ENCODE measurements at regions not wholly inside any gene's neighbourhood (a gene's known extent, or its start where the extent isn't known, plus 50 kb on each side); places are given as distances from the start of the nearest gene placed in this dataset.

DNA sequence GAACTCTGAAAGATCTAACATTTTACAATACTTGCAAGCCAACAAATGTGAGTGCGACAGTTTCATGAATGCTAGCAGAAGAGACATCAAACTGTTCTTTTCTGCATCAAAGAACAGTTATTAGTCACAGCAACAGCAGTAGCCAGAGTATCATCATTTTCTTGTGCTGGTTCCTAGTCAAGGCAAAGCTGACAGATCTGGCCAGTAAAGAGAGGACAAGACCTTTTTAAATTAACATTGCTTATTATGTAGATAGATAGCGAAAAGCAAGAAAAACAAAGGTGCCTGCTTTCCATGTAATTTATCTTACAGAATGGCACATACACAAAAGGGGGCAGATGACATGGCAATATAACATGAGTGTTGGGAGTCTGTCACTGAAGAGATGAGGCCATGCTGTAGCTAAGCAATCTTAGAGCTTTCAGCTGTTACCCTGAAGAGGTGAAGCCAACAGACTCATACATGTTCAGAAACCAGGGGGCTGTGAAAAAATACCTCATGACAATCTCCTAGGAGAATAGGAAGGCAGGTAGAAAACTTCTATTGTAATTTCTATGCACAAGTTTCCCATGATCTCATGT, 626.6 kb upstream of the TYRP1 start:
- ChIA-PET CTCF (no interaction called here), POLR2A (no interaction called here)
- Histone ChIP-seq H3K4me1 (ENCODE audit: control insufficient read depth, insufficient read depth, low read length) (no peaks in the 10 kb centered on the region), H3K9me3 (ENCODE audit: control insufficient read depth, insufficient read depth, low read depth, low read length) (no peaks in the 10 kb centered on the region), H3K27ac (ENCODE audit: extremely low read depth, low read depth, low read length) (no peak overlapping the region), H3K4me3 (ENCODE audit: low read depth, low read length) (no peak overlapping the region), H3K36me3 (ENCODE audit: control insufficient read depth in 2 of 2, insufficient read depth in 1 of 2, low read length in 2 of 2) (no peaks in the 10 kb centered on the region)
- no peak for TF ChIP-seq WT1 (tag by site-specific recombination; IDR thresholded peaks at IDR 0.05)
- TF ChIP-seq, protein P1, sequence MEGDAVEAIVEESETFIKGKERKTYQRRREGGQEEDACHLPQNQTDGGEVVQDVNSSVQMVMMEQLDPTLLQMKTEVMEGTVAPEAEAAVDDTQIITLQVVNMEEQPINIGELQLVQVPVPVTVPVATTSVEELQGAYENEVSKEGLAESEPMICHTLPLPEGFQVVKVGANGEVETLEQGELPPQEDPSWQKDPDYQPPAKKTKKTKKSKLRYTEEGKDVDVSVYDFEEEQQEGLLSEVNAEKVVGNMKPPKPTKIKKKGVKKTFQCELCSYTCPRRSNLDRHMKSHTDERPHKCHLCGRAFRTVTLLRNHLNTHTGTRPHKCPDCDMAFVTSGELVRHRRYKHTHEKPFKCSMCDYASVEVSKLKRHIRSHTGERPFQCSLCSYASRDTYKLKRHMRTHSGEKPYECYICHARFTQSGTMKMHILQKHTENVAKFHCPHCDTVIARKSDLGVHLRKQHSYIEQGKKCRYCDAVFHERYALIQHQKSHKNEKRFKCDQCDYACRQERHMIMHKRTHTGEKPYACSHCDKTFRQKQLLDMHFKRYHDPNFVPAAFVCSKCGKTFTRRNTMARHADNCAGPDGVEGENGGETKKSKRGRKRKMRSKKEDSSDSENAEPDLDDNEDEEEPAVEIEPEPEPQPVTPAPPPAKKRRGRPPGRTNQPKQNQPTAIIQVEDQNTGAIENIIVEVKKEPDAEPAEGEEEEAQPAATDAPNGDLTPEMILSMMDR (tag by site-specific recombination; IDR thresholded peaks at IDR 0.05): no peak
- no peak for TF ChIP-seq ZNF513 (tag by site-specific recombination; IDR thresholded peaks at IDR 0.05)
- TF ChIP-seq ZNF132 (tag by site-specific recombination; IDR thresholded peaks at IDR 0.05; ENCODE audit: borderline replicate concordance): no peak
- no peak for TF ChIP-seq ZNF155 (tag by site-specific recombination; IDR thresholded peaks at IDR 0.05)
- TF ChIP-seq OSR2 (tag by site-specific recombination; IDR thresholded peaks at IDR 0.05): no peak
- TF ChIP-seq ZNF747 (tag by site-specific recombination; IDR thresholded peaks at IDR 0.05): no peak
- no peak for TF ChIP-seq ZNF701 (tag by site-specific recombination; IDR thresholded peaks at IDR 0.05)
- no peak for TF ChIP-seq ZNF239 (tag by site-specific recombination; IDR thresholded peaks at IDR 0.05)
- TF ChIP-seq ZNF623 (tag by site-specific recombination; IDR thresholded peaks at IDR 0.05): no peak

GRCh38 chr9:12069366-12069765, 623.8 kb upstream of the TYRP1 start:
- POLR2A ChIA-PET: no interaction called here
- CTCF ChIA-PET: no interaction called here

More at GRCh38 chr9:12069366-12069765, 623.8 kb upstream of the TYRP1 start:
- H3K36me3 ChIP-seq (ENCODE audit: control insufficient read depth in 2 of 2, insufficient read depth in 1 of 2, low read length in 2 of 2): no peaks in the 10 kb centered on the region
- H3K9me3 ChIP-seq (ENCODE audit: control insufficient read depth, insufficient read depth, low read depth, low read length): no peaks in the 10 kb centered on the region
- H3K4me3 ChIP-seq (ENCODE audit: low read depth, low read length): no peak overlapping the region
- H3K27ac ChIP-seq (ENCODE audit: extremely low read depth, low read depth, low read length): no peak overlapping the region
- no peaks in the 10 kb centered on the region for H3K4me1 ChIP-seq (ENCODE audit: control insufficient read depth, insufficient read depth, low read length)
- TF ChIP-seq ZFP41 (tag by site-specific recombination; IDR thresholded peaks at IDR 0.05; ENCODE audit: borderline replicate concordance): no peak
- no peak for TF ChIP-seq ZNF580 (tag by site-specific recombination; IDR thresholded peaks at IDR 0.05)
- TF ChIP-seq BCL11B (tag by site-specific recombination; IDR thresholded peaks at IDR 0.05; ENCODE audit: low read depth): no peak
- TF ChIP-seq KLF1 (tag by site-specific recombination; IDR thresholded peaks at IDR 0.05): no peak
- TF ChIP-seq ZNF221 (tag by site-specific recombination; IDR thresholded peaks at IDR 0.05; ENCODE audit: borderline replicate concordance): no peak
- TF ChIP-seq ZNF274 (IDR thresholded peaks at IDR 0.05; ENCODE audit: low read length): no peak
- TF ChIP-seq ZNF274 (tag by site-specific recombination; IDR thresholded peaks at IDR 0.05; ENCODE audit: borderline replicate concordance): no peak
- no peak for TF ChIP-seq ZNF530 (tag by site-specific recombination; IDR thresholded peaks at IDR 0.05; ENCODE audit: low read depth)
- TF ChIP-seq KLF7 (tag by site-specific recombination; IDR thresholded peaks at IDR 0.05; ENCODE audit: borderline replicate concordance): no peak
- TF ChIP-seq IKZF3 (tag by site-specific recombination; IDR thresholded peaks at IDR 0.05): no peak
- no peak for TF ChIP-seq ZNF26 (tag by site-specific recombination; IDR thresholded peaks at IDR 0.05)
- TF ChIP-seq ZNF548 (tag by site-specific recombination; IDR thresholded peaks at IDR 0.05): no peak
- TF ChIP-seq EGR2 (tag by site-specific recombination; IDR thresholded peaks at IDR 0.05; ENCODE audit: low read depth): no peak
- no peak for TF ChIP-seq ZNF473 (tag by site-specific recombination; IDR thresholded peaks at IDR 0.05)
- TF ChIP-seq REPIN1 (tag by site-specific recombination; IDR thresholded peaks at IDR 0.05; ENCODE audit: low read depth): no peak
- TF ChIP-seq ZXDB (tag by site-specific recombination; IDR thresholded peaks at IDR 0.05): no peak
- no peak for TF ChIP-seq ZBTB21 (tag by site-specific recombination; IDR thresholded peaks at IDR 0.05)

Data from HEK293 (cell line).